ENCODE measurements at regions not wholly inside any gene's neighbourhood (a gene's known extent, or its start where the extent isn't known, plus 50 kb on each side); places are given as distances from the start of the nearest gene placed in this dataset.

DNA sequence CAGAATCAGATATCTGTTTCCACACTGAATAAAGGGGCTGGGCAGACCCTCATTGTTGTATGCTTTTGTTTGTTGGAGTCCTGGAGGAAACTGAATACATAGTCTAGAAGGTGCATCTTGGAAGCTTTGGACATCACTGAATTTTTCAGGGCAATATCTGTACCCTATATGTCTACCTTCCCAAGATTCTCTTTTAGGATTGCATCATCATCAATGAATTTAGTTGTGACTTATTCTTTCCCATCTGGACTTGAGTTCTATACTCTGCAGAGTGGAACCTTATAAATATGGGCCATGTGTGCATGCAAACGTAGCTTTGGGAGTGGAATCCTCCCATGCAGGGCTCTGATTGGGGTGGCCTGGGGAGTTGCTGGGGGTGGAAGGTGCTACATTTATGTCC, 60.7 kb upstream of the PROKR2 start:
- H3K4me3 ChIP-seq (ENCODE audit: low read depth, low read length): no peak overlapping the region
- TF ChIP-seq CTCF (IDR thresholded peaks at IDR 0.05; ENCODE audit: low read depth, low read length, missing control alignments): no peak
- DNase-seq (ENCODE audit: low read depth): no peak

GRCh38 chr20:5376228-5376627, 59.5 kb upstream of the PROKR2 start:
- no peak for TF ChIP-seq CTCF (IDR thresholded peaks at IDR 0.05; ENCODE audit: low read depth, low read length, missing control alignments)
- no peak overlapping the region for H3K4me3 ChIP-seq (ENCODE audit: low read depth, low read length)
- DNase-seq (ENCODE audit: low read depth): no peak

GRCh38 chr20:5374171-5374570, 57.4 kb upstream of the PROKR2 start:
- no peak overlapping the region for H3K4me3 ChIP-seq (ENCODE audit: low read depth, low read length)
- no peak for DNase-seq (ENCODE audit: low read depth)
- TF ChIP-seq CTCF (IDR thresholded peaks at IDR 0.05; ENCODE audit: low read depth, low read length, missing control alignments): no peak

GRCh38 chr20:5372371-5372770, 55.6 kb upstream of the PROKR2 start:
- DNase-seq (ENCODE audit: low read depth): no peak
- no peak for TF ChIP-seq CTCF (IDR thresholded peaks at IDR 0.05; ENCODE audit: low read depth, low read length, missing control alignments)
- no peak overlapping the region for H3K4me3 ChIP-seq (ENCODE audit: low read depth, low read length)

DNA sequence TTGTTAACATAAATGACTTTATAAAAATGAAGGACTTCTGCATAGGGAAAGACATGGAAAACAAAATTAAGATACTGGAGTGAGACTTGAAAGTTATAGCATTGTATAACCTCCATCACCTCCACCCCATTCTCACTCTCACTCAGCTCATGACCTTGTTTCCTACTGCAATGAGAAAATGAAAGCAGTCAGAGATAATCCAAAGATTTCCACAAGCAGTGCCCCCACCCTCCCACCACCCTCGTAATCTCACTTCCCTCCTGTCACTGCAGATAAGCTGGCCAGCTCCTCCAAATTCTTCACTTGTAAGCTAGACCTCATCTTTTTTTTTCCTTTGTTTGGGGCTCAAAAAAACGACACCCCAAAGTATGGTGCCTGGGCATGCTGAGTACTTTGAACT, 52.9 kb upstream of the PROKR2 start:
- no peak overlapping the region for H3K4me3 ChIP-seq (ENCODE audit: low read depth, low read length)
- TF ChIP-seq CTCF (IDR thresholded peaks at IDR 0.05; ENCODE audit: low read depth, low read length, missing control alignments): no peak
- DNase-seq (ENCODE audit: low read depth): no peak
